ENCODE measurements at regions not wholly inside any gene's neighbourhood (a gene's known extent, or its start where the extent isn't known, plus 50 kb on each side); places are given as distances from the start of the nearest gene placed in this dataset.

DNA sequence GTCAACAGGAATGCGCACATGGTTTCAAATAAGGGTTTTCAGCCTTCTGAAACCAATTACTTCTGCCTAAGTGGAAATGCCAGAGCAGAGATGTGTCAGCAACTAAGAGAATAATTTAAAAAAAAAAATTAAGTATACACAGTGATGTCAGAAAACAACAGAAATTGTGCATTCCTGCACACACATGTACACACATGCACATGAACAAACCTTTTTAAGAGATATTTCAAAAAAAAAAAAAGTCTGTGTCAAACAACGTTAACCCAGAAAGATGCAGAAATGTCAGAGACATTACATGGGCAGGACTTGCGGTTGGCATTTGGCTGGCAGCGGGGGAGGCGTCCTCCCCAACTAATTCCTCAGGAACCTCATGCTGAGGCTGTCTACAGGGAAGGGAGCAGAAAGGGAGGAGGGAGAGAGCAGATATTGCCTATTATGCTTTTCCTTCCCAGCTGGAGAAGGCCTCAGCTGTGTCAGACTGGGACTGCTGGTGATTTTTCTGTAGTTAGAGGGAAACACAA is 536.9 kb upstream of the WWC1 start:
- Histone ChIP-seq H3K9ac (ENCODE audit: control insufficient read depth, extremely low read depth, insufficient read depth, low read length) (no peak overlapping the region), H3K79me2 (ENCODE audit: control insufficient read depth, insufficient read depth, low read length) (no peaks in the 10 kb centered on the region), H3K9me1 (ENCODE audit: control insufficient read depth, extremely low read depth, insufficient read depth, low read length) (no peaks in the 10 kb centered on the region), H2AFZ (ENCODE audit: control insufficient read depth, low read length) (no peak overlapping the region), H4K20me1 (ENCODE audit: control insufficient read depth, extremely low read depth, insufficient read depth, low read length) (no peaks in the 10 kb centered on the region), H3K4me2 (ENCODE audit: control insufficient read depth, extremely low read depth, insufficient read depth, low read depth, low read length) (no peak overlapping the region), H3K27ac (ENCODE audit: control insufficient read depth, insufficient read depth, low read length) (no peak overlapping the region), H3K36me3 (ENCODE audit: control insufficient read depth in 2 of 2, extremely low read depth in 1 of 2, insufficient read depth in 2 of 2, low read length in 2 of 2) (no peaks in the 10 kb centered on the region), H3K9me3 (ENCODE audit: control insufficient read depth, low read depth, low read length) (no peaks in the 10 kb centered on the region), H3K4me3 (ENCODE audit: control insufficient read depth in 2 of 3, extremely low read depth in 1 of 3, insufficient read depth in 2 of 3, low read depth in 1 of 3, low read length in 3 of 3) (no peak overlapping the region), H3K27me3 (ENCODE audit: control insufficient read depth, extremely low read depth, insufficient read depth, low read length) (no peaks in the 10 kb centered on the region), H3K4me1 (ENCODE audit: control insufficient read depth, extremely low read depth, insufficient read depth, low read length) (peaks cover 27% of the 10 kb centered on the region)
- dilution Hi-C loops (cut with MboI; ENCODE audit: extremely low pct_ligation_motif_present, low sequenced_read_pairs), result no loop called here
- no peak for FAIRE-seq
- TF ChIP-seq, protein P1, sequence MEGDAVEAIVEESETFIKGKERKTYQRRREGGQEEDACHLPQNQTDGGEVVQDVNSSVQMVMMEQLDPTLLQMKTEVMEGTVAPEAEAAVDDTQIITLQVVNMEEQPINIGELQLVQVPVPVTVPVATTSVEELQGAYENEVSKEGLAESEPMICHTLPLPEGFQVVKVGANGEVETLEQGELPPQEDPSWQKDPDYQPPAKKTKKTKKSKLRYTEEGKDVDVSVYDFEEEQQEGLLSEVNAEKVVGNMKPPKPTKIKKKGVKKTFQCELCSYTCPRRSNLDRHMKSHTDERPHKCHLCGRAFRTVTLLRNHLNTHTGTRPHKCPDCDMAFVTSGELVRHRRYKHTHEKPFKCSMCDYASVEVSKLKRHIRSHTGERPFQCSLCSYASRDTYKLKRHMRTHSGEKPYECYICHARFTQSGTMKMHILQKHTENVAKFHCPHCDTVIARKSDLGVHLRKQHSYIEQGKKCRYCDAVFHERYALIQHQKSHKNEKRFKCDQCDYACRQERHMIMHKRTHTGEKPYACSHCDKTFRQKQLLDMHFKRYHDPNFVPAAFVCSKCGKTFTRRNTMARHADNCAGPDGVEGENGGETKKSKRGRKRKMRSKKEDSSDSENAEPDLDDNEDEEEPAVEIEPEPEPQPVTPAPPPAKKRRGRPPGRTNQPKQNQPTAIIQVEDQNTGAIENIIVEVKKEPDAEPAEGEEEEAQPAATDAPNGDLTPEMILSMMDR (optimal IDR thresholded peaks at IDR 0.05 in 1 of 3, IDR thresholded peaks at IDR 0.05 in 1 of 3, conservative IDR thresholded peaks at IDR 0.05 in 1 of 3; ENCODE audit: extremely low read depth in 1 of 3, insufficient read depth in 2 of 3, low read length in 3 of 3), result no peak
- TF ChIP-seq EZH2 (IDR thresholded peaks at IDR 0.05; ENCODE audit: low read length), result no peak
- no peak for DNase-seq (ENCODE audit: low read depth, low spot score)

DNA sequence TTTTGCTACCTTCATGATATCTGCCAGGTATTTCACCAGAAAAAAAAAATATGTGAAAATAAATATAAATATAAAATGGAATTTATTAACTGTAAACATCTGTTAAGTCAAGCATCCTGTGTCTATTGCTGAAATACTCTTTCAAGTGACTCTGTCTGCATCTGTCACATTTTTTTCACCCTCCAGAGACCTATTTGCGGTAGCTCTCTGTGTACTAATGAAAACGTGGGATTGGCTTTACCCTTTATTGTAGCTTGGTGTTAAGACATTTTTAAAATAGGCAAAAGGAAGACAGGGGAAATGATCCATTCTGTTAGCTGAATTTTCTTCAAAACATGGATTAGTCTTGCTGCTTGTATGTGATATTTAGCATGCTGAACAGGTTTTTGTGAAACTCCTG is 536.0 kb upstream of the WWC1 start:
- no peaks in the 10 kb centered on the region for H3K9me3 ChIP-seq (ENCODE audit: control insufficient read depth, low read depth, low read length)
- no peak overlapping the region for H3K4me2 ChIP-seq (ENCODE audit: control insufficient read depth, extremely low read depth, insufficient read depth, low read depth, low read length)
- no peaks in the 10 kb centered on the region for H3K36me3 ChIP-seq (ENCODE audit: control insufficient read depth in 2 of 2, extremely low read depth in 1 of 2, insufficient read depth in 2 of 2, low read length in 2 of 2)
- no peak for TF ChIP-seq EZH2 (IDR thresholded peaks at IDR 0.05; ENCODE audit: low read length)
- TF ChIP-seq, protein P1 (optimal IDR thresholded peaks at IDR 0.05 in 1 of 3, IDR thresholded peaks at IDR 0.05 in 1 of 3, conservative IDR thresholded peaks at IDR 0.05 in 1 of 3; ENCODE audit: extremely low read depth in 1 of 3, insufficient read depth in 2 of 3, low read length in 3 of 3), result no peak
- H4K20me1 ChIP-seq (ENCODE audit: control insufficient read depth, extremely low read depth, insufficient read depth, low read length), result no peaks in the 10 kb centered on the region
- H3K4me3 ChIP-seq (ENCODE audit: control insufficient read depth in 2 of 3, extremely low read depth in 1 of 3, insufficient read depth in 2 of 3, low read depth in 1 of 3, low read length in 3 of 3), result no peak overlapping the region
- FAIRE-seq (no peak), DNase-seq (ENCODE audit: low read depth, low spot score) (no peak)
- no peak overlapping the region for H3K9ac ChIP-seq (ENCODE audit: control insufficient read depth, extremely low read depth, insufficient read depth, low read length)
- H3K27me3 ChIP-seq (ENCODE audit: control insufficient read depth, extremely low read depth, insufficient read depth, low read length), result no peaks in the 10 kb centered on the region
- peaks cover 35% of the 10 kb centered on the region for H3K4me1 ChIP-seq (ENCODE audit: control insufficient read depth, extremely low read depth, insufficient read depth, low read length)
- H3K79me2 ChIP-seq (ENCODE audit: control insufficient read depth, insufficient read depth, low read length), result no peaks in the 10 kb centered on the region
- H3K27ac ChIP-seq (ENCODE audit: control insufficient read depth, insufficient read depth, low read length), result no peak overlapping the region
- no peak overlapping the region for H2AFZ ChIP-seq (ENCODE audit: control insufficient read depth, low read length)
- dilution Hi-C loops (cut with MboI; ENCODE audit: extremely low pct_ligation_motif_present, low sequenced_read_pairs), result no loop called here
- H3K9me1 ChIP-seq (ENCODE audit: control insufficient read depth, extremely low read depth, insufficient read depth, low read length), result no peaks in the 10 kb centered on the region

Data from keratinocyte (primary cell).